ENCODE measurements at regions not wholly inside any gene's neighbourhood (a gene's known extent, or its start where the extent isn't known, plus 50 kb on each side); places are given as distances from the start of the nearest gene placed in this dataset.
"Not testable (repeated sequence)": the region's sequence is repeated elsewhere in the genome, so short reads cannot be mapped to it uniquely, and the experiment has no call there.

GRCh38 chr2:113328973-113329372 is 50.3 kb upstream of the PAX8 start:
- not testable (repeated sequence) for TF ChIP-seq CTCF (conservative IDR thresholded peaks at IDR 0.05); ZFX (IDR thresholded peaks at IDR 0.05)

Measured in C4-2B (cell line).